ENCODE measurements at regions not wholly inside any gene's neighbourhood (a gene's known extent, or its start where the extent isn't known, plus 50 kb on each side); places are given as distances from the start of the nearest gene placed in this dataset.
"Not testable (repeated sequence)": the region's sequence is repeated elsewhere in the genome, so short reads cannot be mapped to it uniquely, and the experiment has no call there.

DNA sequence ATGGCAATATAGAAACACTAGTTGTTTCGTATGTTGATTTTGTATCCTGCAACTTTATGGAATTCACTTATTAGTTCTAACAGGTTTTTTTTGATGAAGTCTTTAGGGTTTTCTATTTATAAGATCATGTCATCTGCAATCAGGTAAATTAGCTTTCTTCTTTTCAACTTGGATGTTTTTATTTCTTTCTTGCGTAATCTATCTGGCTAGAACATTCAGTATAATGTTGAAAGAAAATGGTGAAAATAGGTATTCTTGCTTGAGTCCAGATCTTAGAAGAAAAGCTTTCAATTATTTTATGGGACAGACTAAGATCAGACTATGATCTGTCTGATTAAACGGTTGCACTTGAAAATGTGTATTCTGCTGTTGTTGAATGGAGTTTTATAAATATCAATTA lies 820.8 kb upstream of the ADGRB3 start:
- Histone ChIP-seq H3K36me3 (replicated peaks; ENCODE audit: low read depth, low read length) (peaks cover 4% of the 10 kb centered on the region), H3K4me1 (ENCODE audit: low read length) (no peaks in the 10 kb centered on the region), H4K20me1 (ENCODE audit: insufficient read depth, low read length) (no peaks in the 10 kb centered on the region), H2AFZ (ENCODE audit: low read depth, low read length) (no peak overlapping the region), H3K4me3 (ENCODE audit: low read length) (no peak overlapping the region), H3K9me3 (ENCODE audit: insufficient read depth, low read length) (peaks cover 23% of the 10 kb centered on the region), H3K27me3 (ENCODE audit: low read depth, low read length) (no peaks in the 10 kb centered on the region), H3K9ac (ENCODE audit: low read length) (no peak overlapping the region), H3K27ac (ENCODE audit: low read length) (no peak overlapping the region), H3K4me2 (ENCODE audit: low read length) (no peak overlapping the region), H3K79me2 (ENCODE audit: low read length) (no peaks in the 10 kb centered on the region)
- TF ChIP-seq EZH2phosphoT487 (IDR thresholded peaks at IDR 0.05; ENCODE audit: low read depth) = no peak
- TF ChIP-seq, protein P1, sequence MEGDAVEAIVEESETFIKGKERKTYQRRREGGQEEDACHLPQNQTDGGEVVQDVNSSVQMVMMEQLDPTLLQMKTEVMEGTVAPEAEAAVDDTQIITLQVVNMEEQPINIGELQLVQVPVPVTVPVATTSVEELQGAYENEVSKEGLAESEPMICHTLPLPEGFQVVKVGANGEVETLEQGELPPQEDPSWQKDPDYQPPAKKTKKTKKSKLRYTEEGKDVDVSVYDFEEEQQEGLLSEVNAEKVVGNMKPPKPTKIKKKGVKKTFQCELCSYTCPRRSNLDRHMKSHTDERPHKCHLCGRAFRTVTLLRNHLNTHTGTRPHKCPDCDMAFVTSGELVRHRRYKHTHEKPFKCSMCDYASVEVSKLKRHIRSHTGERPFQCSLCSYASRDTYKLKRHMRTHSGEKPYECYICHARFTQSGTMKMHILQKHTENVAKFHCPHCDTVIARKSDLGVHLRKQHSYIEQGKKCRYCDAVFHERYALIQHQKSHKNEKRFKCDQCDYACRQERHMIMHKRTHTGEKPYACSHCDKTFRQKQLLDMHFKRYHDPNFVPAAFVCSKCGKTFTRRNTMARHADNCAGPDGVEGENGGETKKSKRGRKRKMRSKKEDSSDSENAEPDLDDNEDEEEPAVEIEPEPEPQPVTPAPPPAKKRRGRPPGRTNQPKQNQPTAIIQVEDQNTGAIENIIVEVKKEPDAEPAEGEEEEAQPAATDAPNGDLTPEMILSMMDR (IDR thresholded peaks at IDR 0.05; ENCODE audit: low read depth, low read length) = no peak

DNA sequence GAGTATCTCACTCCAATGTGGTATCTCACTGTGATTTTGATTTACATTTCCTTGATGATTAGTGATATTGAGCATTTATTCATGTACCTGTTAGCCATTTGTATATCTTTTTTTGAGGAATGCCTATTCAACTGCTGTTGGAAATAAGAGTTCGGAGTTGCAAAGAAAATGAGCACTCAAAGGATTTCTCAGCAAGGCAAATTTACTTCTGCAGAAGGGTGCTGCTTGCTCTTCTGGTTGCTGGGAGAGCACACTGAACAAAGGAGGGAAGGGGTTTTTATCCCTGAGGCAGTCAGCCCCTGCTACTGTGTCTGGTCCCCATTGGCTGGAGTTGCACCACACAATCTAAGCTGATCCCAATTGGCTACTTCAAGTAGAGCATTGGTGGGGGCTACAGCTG lies 822.4 kb upstream of the ADGRB3 start:
- H3K4me2 ChIP-seq (ENCODE audit: low read length) = no peak overlapping the region
- no peaks in the 10 kb centered on the region for H3K79me2 ChIP-seq (ENCODE audit: low read length)
- peaks cover 23% of the 10 kb centered on the region for H3K9me3 ChIP-seq (ENCODE audit: insufficient read depth, low read length)
- no peak overlapping the region for H2AFZ ChIP-seq (ENCODE audit: low read depth, low read length)
- H3K4me1 ChIP-seq (ENCODE audit: low read length) = no peaks in the 10 kb centered on the region
- H3K27ac ChIP-seq (ENCODE audit: low read length) = no peak overlapping the region
- H4K20me1 ChIP-seq (ENCODE audit: insufficient read depth, low read length) = no peaks in the 10 kb centered on the region
- no peak for TF ChIP-seq EZH2phosphoT487 (IDR thresholded peaks at IDR 0.05; ENCODE audit: low read depth)
- TF ChIP-seq, protein P1 (IDR thresholded peaks at IDR 0.05; ENCODE audit: low read depth, low read length) = no peak
- no peaks in the 10 kb centered on the region for H3K27me3 ChIP-seq (ENCODE audit: low read depth, low read length)
- H3K36me3 ChIP-seq (replicated peaks; ENCODE audit: low read depth, low read length) = peaks cover 4% of the 10 kb centered on the region
- no peak overlapping the region for H3K9ac ChIP-seq (ENCODE audit: low read length)
- H3K4me3 ChIP-seq (ENCODE audit: low read length) = no peak overlapping the region

DNA sequence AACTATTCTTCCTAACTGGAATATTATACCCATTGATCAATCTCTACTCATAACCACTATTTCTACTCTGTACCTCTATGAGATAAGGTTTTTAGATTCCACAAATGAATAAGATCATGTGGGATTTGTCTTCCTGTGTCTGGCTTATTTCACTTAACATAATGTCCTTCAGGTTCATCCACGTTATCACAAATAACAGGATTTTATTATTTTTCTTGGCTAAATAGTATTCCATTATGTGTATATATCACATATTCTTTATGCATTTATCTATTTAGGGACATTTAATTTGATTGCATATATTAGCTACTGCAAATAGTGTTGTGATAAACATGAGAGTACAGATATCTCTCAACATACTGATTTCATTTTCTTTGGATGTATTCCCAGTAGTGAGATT lies 823.0 kb upstream of the ADGRB3 start:
- no peak overlapping the region for H3K4me3 ChIP-seq (ENCODE audit: low read length)
- no peaks in the 10 kb centered on the region for H3K27me3 ChIP-seq (ENCODE audit: low read depth, low read length)
- no peak overlapping the region for H3K9ac ChIP-seq (ENCODE audit: low read length)
- H4K20me1 ChIP-seq (ENCODE audit: insufficient read depth, low read length) = no peaks in the 10 kb centered on the region
- no peaks in the 10 kb centered on the region for H3K4me1 ChIP-seq (ENCODE audit: low read length)
- H3K79me2 ChIP-seq (ENCODE audit: low read length) = no peaks in the 10 kb centered on the region
- H3K4me2 ChIP-seq (ENCODE audit: low read length) = no peak overlapping the region
- TF ChIP-seq, protein P1 (IDR thresholded peaks at IDR 0.05; ENCODE audit: low read depth, low read length) = no peak
- no peak for TF ChIP-seq EZH2phosphoT487 (IDR thresholded peaks at IDR 0.05; ENCODE audit: low read depth)
- no peak overlapping the region for H3K27ac ChIP-seq (ENCODE audit: low read length)
- H2AFZ ChIP-seq (ENCODE audit: low read depth, low read length) = no peak overlapping the region
- peaks cover 4% of the 10 kb centered on the region for H3K36me3 ChIP-seq (replicated peaks; ENCODE audit: low read depth, low read length)
- H3K9me3 ChIP-seq (ENCODE audit: insufficient read depth, low read length) = peaks cover 23% of the 10 kb centered on the region

DNA sequence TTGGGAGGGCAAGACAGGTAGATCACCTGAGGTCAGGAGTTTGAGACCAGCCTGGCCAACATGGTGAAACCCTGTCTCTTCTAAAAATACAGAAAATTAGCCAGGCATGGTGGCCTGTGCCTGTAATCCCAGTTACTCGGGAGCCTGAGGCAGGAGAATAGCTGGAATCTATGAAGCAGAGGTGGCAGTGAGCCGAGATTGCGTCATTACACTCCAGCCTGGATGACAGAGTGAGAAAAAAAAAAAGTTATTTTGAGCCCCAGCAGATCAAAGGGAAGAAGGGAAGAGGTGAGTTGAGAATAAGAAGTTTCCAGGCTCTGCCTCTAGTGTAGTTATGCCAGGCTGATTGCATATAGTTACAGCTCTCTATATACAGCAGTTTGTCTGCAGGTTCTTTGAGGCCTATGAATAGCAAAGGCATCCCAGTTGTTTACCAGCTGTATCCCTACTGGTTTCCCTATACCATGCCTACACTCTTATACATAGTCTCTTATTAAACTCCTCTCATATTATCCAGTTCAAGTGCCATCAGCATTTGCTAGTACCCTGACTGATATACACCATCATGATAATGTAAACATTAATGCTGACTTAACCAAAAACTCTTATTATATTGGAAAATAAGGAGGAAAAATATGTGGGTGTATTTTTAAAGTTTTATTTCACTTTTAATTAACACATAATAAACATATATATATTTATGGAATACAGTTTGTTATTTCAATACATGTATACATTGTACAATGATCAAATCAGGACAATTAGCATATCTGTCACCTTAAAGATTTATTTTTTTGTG lies 823.6 kb upstream of the ADGRB3 start:
- no peak overlapping the region for H3K4me3 ChIP-seq (ENCODE audit: low read length)
- H3K9me3 ChIP-seq (ENCODE audit: insufficient read depth, low read length) = peaks cover 23% of the 10 kb centered on the region
- no peaks in the 10 kb centered on the region for H3K27me3 ChIP-seq (ENCODE audit: low read depth, low read length)
- TF ChIP-seq, protein P1 (IDR thresholded peaks at IDR 0.05; ENCODE audit: low read depth, low read length) = no peak
- no peak for TF ChIP-seq EZH2phosphoT487 (IDR thresholded peaks at IDR 0.05; ENCODE audit: low read depth)
- H3K4me2 ChIP-seq (ENCODE audit: low read length) = no peak overlapping the region
- H4K20me1 ChIP-seq (ENCODE audit: insufficient read depth, low read length) = no peaks in the 10 kb centered on the region
- H3K4me1 ChIP-seq (ENCODE audit: low read length) = no peaks in the 10 kb centered on the region
- H2AFZ ChIP-seq (ENCODE audit: low read depth, low read length) = no peak overlapping the region
- H3K36me3 ChIP-seq (replicated peaks; ENCODE audit: low read depth, low read length) = peaks cover 4% of the 10 kb centered on the region
- no peaks in the 10 kb centered on the region for H3K79me2 ChIP-seq (ENCODE audit: low read length)
- H3K27ac ChIP-seq (ENCODE audit: low read length) = no peak overlapping the region
- no peak overlapping the region for H3K9ac ChIP-seq (ENCODE audit: low read length)

DNA sequence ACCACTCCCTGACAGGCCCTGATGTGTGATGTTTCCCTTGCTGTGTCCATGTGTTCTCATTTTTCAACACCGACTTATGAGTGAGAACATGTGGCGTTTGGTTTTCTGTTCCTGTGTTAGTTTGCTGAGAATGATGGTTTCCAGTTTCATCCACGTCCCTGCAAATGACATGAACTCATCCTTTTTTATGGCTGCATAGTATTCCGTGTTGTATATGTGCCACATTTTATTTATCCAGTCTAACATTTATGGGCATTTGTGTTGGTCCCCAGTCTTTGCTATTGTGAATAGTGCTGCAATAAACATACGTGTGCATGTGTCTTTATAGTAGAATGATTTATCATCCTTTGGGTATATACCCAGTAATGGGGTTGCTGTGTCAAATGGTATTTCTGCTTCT lies 830.3 kb upstream of the ADGRB3 start:
- H3K9me3 ChIP-seq (ENCODE audit: insufficient read depth, low read length); H4K20me1 ChIP-seq (ENCODE audit: insufficient read depth, low read length); H2AFZ ChIP-seq (ENCODE audit: low read depth, low read length); H3K4me3 ChIP-seq (ENCODE audit: low read length); H3K36me3 ChIP-seq (replicated peaks; ENCODE audit: low read depth, low read length); H3K4me2 ChIP-seq (ENCODE audit: low read length); H3K27ac ChIP-seq (ENCODE audit: low read length); H3K9ac ChIP-seq (ENCODE audit: low read length); H3K4me1 ChIP-seq (ENCODE audit: low read length); H3K27me3 ChIP-seq (ENCODE audit: low read depth, low read length); H3K79me2 ChIP-seq (ENCODE audit: low read length): not testable (repeated sequence)
